Activated CD4-positive, alpha-beta T cell treated with anti-CD3 and anti-CD28 coated beads for 48 hours (primary cell): ENCODE measurements at regions not wholly inside any gene's neighbourhood (a gene's known extent, or its start where the extent isn't known, plus 50 kb on each side); places are given as distances from the start of the nearest gene placed in this dataset.
A peak's percentile ranks its signal among the peaks of the same experiment; 100 is the strongest.
"Not testable (repeated sequence)": the region's sequence is repeated elsewhere in the genome, so short reads cannot be mapped to it uniquely, and the experiment has no call there.

ENCODE experiments used
- DNase-seq: peaks from one replicate; pipeline ENCODE4 v3.0.0-alpha.2; 2020

- peak; percentile 2 for DNase-seq
These were observed 75.9 kb downstream of the OR4F16 start for GRCh38 chr1:610538-610937.

- not testable (repeated sequence) for DNase-seq
These were observed 77.3 kb downstream of the OR4F16 start for GRCh38 chr1:609161-609560.

- DNase-seq = peak; percentile 15
These were observed 81.2 kb downstream of the OR4F16 start for GRCh38 chr1:605279-605678.

- DNase-seq = not testable (repeated sequence)
These were observed 98.2 kb downstream of the OR4F16 start for GRCh38 chr1:588211-588610.

DNA sequence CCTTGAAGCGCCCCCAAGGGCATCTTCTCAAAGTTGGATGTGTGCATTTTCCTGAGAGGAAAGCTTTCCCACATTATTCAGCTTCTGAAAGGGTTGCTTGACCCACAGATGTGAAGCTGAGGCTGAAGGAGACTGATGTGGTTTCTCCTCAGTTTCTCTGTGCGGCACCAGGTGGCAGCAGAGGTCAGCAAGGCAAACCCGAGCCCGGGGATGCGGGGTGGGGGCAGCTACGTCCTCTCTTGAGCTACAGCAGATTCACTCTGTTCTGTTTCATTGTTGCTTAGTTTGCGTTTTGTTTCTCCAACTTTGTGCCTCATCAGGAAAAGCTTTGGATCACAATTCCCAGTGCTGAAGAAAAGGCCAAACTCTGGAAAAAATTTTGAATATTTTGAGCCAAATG lies 100.5 kb downstream of the OR4F16 start:
- peak; percentile 83 for DNase-seq
